ENCODE measurements at regions not wholly inside any gene's neighbourhood (a gene's known extent, or its start where the extent isn't known, plus 50 kb on each side); places are given as distances from the start of the nearest gene placed in this dataset.

GRCh38 chr3:86152620-86153019, 838.3 kb downstream of the VGLL3 start:
- no peak for DNase-seq (ENCODE audit: low read depth)
- no peak overlapping the region for H3K4me3 ChIP-seq (ENCODE audit: low read length)
- TF ChIP-seq CTCF (conservative IDR thresholded peaks at IDR 0.05; ENCODE audit: low read depth, low read length) = no peak

GRCh38 chr3:86149054-86149453, 841.9 kb downstream of the VGLL3 start:
- H3K4me3 ChIP-seq (ENCODE audit: low read length) = no peak overlapping the region
- DNase-seq (ENCODE audit: low read depth) = no peak
- TF ChIP-seq CTCF (conservative IDR thresholded peaks at IDR 0.05; ENCODE audit: low read depth, low read length) = no peak

- H3K4me3 ChIP-seq (ENCODE audit: low read length) = no peak overlapping the region
- TF ChIP-seq CTCF (conservative IDR thresholded peaks at IDR 0.05; ENCODE audit: low read depth, low read length) = no peak
- DNase-seq (ENCODE audit: low read depth) = no peak
These were observed 843.8 kb downstream of the VGLL3 start for GRCh38 chr3:86147119-86147518.

GRCh38 chr3:86126552-86126951, 864.4 kb downstream of the VGLL3 start:
- TF ChIP-seq CTCF (conservative IDR thresholded peaks at IDR 0.05; ENCODE audit: low read depth, low read length) = no peak
- no peak overlapping the region for H3K4me3 ChIP-seq (ENCODE audit: low read length)

More at GRCh38 chr3:86126552-86126951, 864.4 kb downstream of the VGLL3 start:
- no peak for DNase-seq (ENCODE audit: low read depth)

Data from retinal pigment epithelial cell (primary cell).